Breast epithelium (tissue), 3 donors: ENCODE measurements at regions not wholly inside any gene's neighbourhood (a gene's known extent, or its start where the extent isn't known, plus 50 kb on each side); places are given as distances from the start of the nearest gene placed in this dataset.

Experiments used
- CTCF ChIP-seq, 3 donors: fragments of 450-650 bp; IDR thresholded peaks; one replicate each; pipeline ENCODE4 v1.5.1; 2016 to 2017; ENCODE audit warnings: antibody characterized with exemption in 3 of 3, mild to moderate bottlenecking in 3 of 3, moderate library complexity in 3 of 3
- POLR2A ChIP-seq: fragments of 450-650 bp; IDR thresholded peaks from one replicate; pipeline ENCODE4 v1.6.1; 2016; ENCODE audit warnings: antibody characterized with exemption, mild to moderate bottlenecking, moderate library complexity

- TF ChIP-seq POLR2A: no peak
- TF ChIP-seq CTCF (IDR thresholded peaks at IDR 0.05): no peak
Measured at GRCh38 chr5:130912088-130912487, 253.0 kb downstream of the HINT1 start.
